ENCODE measurements at regions not wholly inside any gene's neighbourhood (a gene's known extent, or its start where the extent isn't known, plus 50 kb on each side); places are given as distances from the start of the nearest gene placed in this dataset.

DNA sequence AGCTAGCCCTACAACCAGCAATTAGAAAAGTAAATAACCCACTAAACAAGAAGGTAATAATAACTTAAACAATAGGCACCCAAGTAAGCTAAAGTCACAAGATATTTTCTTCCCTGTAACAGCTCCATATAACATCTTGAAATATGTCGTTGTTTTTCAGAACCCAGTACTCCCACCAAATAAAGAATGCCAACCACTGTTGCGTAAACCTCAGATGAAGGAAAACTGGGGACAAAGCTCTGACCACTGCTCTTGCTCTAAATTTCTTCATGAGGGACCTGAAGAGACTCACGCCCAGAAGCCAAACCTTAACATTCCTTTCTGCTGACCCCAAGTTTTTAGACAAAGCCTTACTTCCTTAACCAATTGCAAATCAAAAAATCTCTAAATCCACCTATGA lies 267.7 kb upstream of the GAS1 start:
- TF ChIP-seq, protein P1, sequence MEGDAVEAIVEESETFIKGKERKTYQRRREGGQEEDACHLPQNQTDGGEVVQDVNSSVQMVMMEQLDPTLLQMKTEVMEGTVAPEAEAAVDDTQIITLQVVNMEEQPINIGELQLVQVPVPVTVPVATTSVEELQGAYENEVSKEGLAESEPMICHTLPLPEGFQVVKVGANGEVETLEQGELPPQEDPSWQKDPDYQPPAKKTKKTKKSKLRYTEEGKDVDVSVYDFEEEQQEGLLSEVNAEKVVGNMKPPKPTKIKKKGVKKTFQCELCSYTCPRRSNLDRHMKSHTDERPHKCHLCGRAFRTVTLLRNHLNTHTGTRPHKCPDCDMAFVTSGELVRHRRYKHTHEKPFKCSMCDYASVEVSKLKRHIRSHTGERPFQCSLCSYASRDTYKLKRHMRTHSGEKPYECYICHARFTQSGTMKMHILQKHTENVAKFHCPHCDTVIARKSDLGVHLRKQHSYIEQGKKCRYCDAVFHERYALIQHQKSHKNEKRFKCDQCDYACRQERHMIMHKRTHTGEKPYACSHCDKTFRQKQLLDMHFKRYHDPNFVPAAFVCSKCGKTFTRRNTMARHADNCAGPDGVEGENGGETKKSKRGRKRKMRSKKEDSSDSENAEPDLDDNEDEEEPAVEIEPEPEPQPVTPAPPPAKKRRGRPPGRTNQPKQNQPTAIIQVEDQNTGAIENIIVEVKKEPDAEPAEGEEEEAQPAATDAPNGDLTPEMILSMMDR (IDR thresholded peaks at IDR 0.05): no peak

DNA sequence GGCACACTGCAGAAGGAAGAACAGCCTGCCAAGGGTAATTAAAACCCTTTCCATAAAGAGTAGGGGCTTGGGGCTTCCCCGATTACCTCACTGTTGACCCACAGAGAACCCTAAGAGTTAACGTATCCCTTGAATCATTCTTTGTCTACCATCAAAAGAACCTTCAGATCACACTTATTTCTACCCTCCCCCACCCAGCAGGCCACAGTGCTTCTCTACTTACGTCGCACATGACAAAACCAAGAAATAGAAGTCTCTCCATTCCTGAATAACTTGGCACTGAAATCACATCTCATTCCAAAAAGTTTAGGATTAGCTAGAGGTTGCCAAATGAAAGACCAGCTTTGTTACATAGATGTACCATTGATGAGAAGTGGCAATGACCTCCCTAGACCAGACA lies 268.7 kb upstream of the GAS1 start:
- TF ChIP-seq, protein P1 (IDR thresholded peaks at IDR 0.05): no peak

DNA sequence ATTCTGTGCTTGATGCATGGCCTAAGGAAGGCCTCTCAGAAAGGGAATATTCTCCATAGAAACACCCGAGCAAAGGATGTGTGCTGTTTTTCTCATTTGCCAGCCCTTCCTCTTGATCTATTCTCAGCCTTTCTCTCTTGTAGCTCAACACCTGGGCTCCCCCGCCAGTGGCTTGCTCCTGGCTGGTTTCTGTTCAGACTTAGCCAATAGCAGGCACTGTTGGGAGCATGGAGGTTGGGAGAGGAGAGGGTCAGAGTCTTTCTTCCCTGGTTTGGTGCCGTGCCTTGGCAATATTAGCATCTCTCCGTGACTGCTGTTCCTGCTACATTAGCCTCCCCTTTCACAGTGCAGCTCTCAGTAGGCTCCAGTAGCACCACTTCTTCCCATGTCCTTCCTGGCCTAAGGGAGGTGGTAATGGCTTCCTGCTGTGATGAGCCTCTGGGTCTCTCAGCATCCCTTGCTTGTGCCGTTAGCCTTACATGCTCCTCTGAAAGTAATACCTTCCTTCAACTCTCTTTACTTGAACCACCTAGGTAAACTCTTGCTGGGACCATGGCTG lies 269.7 kb upstream of the GAS1 start:
- TF ChIP-seq, protein P1 (IDR thresholded peaks at IDR 0.05): no peak

DNA sequence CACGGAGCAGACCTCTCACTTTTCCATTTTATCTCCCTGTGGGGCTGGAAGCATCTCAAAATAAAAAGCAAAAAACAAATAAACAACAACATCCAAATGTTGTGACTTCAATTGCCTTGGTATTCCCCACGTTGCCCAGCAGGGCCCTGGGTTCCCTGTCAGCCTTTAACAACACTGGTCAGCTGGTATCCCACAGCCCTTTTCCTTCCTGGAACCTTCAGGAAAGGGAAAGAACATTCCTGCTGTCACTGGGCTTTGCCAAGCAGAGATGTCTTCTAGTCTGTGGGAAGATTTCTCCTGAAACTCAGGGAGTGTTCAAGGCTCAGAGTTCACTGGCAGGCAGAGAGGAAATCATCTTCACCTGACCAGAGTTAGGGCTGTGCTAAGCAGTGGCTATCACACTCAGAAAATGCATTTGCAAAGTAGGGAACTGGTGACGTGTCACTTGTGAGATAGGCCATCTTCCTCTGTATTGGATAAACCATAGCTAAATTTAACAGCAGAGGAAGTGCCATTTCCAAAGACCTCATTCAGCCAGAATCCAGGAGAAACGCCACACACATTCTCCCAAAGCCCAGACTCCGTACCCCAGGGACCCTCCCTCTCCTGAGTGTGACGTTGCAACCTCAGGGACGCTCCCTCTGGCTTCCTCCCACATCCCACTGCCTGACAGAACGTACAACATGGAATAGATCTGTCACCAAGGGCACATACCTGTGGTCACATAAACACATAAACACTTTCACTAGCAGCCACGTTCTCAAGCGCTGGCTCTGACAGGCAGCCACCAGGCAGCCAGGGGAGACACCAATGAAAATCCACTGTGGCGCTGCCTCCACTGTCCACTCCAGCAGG lies 274.0 kb upstream of the DAPK1 start:
- TF ChIP-seq, protein P1 (IDR thresholded peaks at IDR 0.05): no peak

DNA sequence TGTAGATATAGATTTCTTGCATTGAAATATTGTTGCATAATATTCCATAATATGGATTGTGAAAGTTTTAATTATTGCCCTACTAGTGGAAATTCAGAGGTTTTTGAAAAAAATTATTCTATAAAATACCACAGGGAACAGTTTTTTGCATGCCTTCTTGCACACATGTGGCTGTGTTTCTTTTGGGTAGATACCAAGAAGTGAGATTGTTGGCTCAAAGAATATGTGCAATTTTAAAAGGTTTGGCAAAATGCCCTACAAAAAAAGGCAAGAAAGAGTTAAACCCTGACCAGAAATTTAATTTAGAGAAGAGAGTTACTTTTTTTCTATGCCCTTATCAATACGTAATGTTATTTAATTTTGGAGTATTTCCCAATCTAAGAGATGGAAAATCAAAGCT lies 270.8 kb upstream of the DAPK1 start:
- TF ChIP-seq, protein P1 (IDR thresholded peaks at IDR 0.05): no peak

DNA sequence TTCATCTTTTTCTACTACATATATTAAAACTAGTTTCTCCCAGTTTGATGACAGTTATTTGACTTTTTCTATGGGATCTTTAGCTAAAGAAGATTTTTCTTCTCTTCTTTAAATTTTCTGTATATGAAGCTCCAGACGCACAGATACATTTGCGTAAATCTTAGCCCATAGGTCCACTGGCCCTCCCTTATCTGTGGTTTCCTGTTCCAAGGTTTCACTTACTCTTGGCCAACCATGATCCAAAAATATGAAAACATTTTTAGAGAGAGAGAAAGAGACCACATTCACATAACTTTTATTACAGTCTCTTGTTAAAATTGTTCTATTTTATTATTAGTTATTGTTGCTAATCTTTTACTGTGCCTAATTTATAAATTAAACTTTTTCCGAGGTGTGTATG lies 270.2 kb upstream of the DAPK1 start:
- TF ChIP-seq, protein P1 (IDR thresholded peaks at IDR 0.05): no peak

DNA sequence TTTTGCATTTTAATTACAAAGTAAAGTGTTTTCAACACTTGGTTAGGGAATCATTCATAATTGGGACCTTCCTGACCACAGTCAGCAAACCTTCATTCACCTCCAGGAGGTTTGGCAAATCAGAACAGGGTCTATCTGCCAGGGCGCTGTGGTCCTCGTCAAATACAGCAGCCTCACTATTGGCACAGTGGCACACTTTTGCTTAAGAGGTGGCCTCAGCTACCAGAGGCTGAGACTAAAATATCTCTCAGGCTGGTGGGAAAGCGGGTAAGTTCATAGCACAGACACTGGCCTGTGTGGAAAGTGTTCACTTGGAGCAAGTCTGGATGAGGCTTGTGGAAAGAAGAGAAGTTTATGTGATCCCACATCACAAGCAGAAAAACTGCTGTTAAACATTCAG lies 268.6 kb upstream of the DAPK1 start:
- TF ChIP-seq, protein P1 (IDR thresholded peaks at IDR 0.05): no peak
